Endodermal cell (in vitro differentiated cells): ENCODE measurements at regions not wholly inside any gene's neighbourhood (a gene's known extent, or its start where the extent isn't known, plus 50 kb on each side); places are given as distances from the start of the nearest gene placed in this dataset.

ENCODE experiments used
- DNase-seq: peaks from one replicate; pipeline ENCODE4 v3.0.0-alpha.2; 2017
- H3K27ac ChIP-seq: 2 replicates; pipeline ENCODE4 v1.5.1; 2013; ENCODE audit warnings: mild to moderate bottlenecking, low read depth, low read length, moderate library complexity
- H3K27me3 ChIP-seq: 2 replicates; pipeline ENCODE4 v1.6.1; 2013; ENCODE audit warnings: mild to moderate bottlenecking, low read length, moderate library complexity; ENCODE audit not compliant: insufficient read depth, control insufficient read depth, poor library complexity, severe bottlenecking
- H3K36me3 ChIP-seq: 2 replicates; pipeline ENCODE4 v1.7.0; 2013; ENCODE audit warnings: mild to moderate bottlenecking, low read length, moderate library complexity; ENCODE audit not compliant: control insufficient read depth, insufficient read depth
- H3K4me1 ChIP-seq: one replicate; pipeline ENCODE4 v1.7.0; 2013; ENCODE audit warnings: low read length; ENCODE audit not compliant: control insufficient read depth, insufficient read depth
- H3K4me3 ChIP-seq: 2 replicates; pipeline ENCODE4 v1.5.1; 2013; ENCODE audit warnings: mild to moderate bottlenecking, low read length, moderate library complexity
- H3K9ac ChIP-seq: 2 replicates; pipeline ENCODE4 v1.6.1; 2013; ENCODE audit warnings: mild to moderate bottlenecking, low read length, moderate library complexity; ENCODE audit not compliant: poor library complexity, severe bottlenecking; ENCODE audit errors: extremely low read depth
- H3K9me3 ChIP-seq: 2 replicates; pipeline ENCODE4 v1.6.1; 2013; ENCODE audit warnings: mild to moderate bottlenecking, low read length, moderate library complexity; ENCODE audit not compliant: control insufficient read depth
- H3K27ac Mint-ChIP-seq: 2 replicates; pipeline ENCODE4 v1.8.0; 2020; ENCODE audit warnings: mixed read lengths
- H3K27me3 Mint-ChIP-seq: 2 replicates; pipeline ENCODE4 v1.8.0; 2021; ENCODE audit warnings: mild to moderate bottlenecking, mixed read lengths; ENCODE audit not compliant: insufficient read depth
- H3K36me3 Mint-ChIP-seq: 2 replicates; pipeline ENCODE4 v1.8.0; 2020; ENCODE audit warnings: low read depth, mixed read lengths
- H3K4me1 Mint-ChIP-seq: 2 replicates; pipeline ENCODE4 v1.8.0; 2020; ENCODE audit warnings: mixed read lengths
- H3K4me3 Mint-ChIP-seq: 2 replicates; pipeline ENCODE4 v1.8.0; 2020; ENCODE audit warnings: mild to moderate bottlenecking, moderate library complexity, mixed read lengths
- H3K9me3 Mint-ChIP-seq: 2 replicates; pipeline ENCODE4 v1.8.0; 2020; ENCODE audit warnings: mild to moderate bottlenecking, mixed read lengths
- CTCF ChIP-seq: fragments of 200-600 bp; sonication (generic); conservative IDR thresholded peaks from 2 replicates; pipeline ENCODE4 v1.5.0; 2021; ENCODE audit warnings: antibody characterized with exemption, mild to moderate bottlenecking
- WGBS, 2 experiments: methylation state at CpG; one replicate each; pipeline versions ENCODE4 v1.1.5 to v1.1.7; 2013; ENCODE audit warnings: missing lambda C conversion rate in 2 of 2, mixed read lengths in 1 of 2; ENCODE audit not compliant: insufficient coverage in 1 of 2, insufficient read length in 1 of 2; 5-methylcytosine and 5-hydroxymethylcytosine counted together

- no peak for TF ChIP-seq CTCF
- 71 to 100% methylated on average over 1 to 2 of the region's 4 CpGs for WGBS, 2 experiments
- Mint-ChIP-seq H3K9me3 (no peaks in the 10 kb centered on the region), H3K27me3 (no peaks in the 10 kb centered on the region), H3K36me3 (no peaks in the 10 kb centered on the region), H3K27ac (no peak overlapping the region), H3K4me1 (no peaks in the 10 kb centered on the region), H3K4me3 (no peak overlapping the region)
- H3K9ac ChIP-seq = no peak overlapping the region
- no peak overlapping the region for H3K27ac ChIP-seq
- no peaks in the 10 kb centered on the region for H3K4me1 ChIP-seq
- H3K9me3 ChIP-seq = no peaks in the 10 kb centered on the region
- no peak overlapping the region for H3K4me3 ChIP-seq
- no peaks in the 10 kb centered on the region for H3K36me3 ChIP-seq
- H3K27me3 ChIP-seq = no peaks in the 10 kb centered on the region
- DNase-seq = no peak
Measured at GRCh38 chr4:178333355-178333754, 891.1 kb upstream of the AGA start.

DNA sequence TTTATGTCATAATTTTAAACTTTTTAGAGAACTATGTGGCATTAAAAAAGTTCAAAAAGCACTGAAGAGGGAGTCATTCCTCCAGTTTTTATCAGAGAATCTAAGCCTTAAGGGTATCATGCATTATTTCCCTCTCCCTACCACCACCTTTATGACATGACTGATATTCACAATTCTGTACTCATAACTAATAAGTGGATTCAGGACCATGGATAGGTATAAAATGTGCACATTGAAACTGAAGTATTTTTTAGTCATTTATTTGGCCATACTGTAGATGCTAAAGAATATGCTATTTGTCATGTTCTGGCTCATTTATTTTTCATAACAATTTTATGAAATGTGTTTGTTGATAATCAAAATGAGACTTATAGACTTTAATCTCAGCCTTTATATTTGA is 897.5 kb upstream of the AGA start:
- Histone ChIP-seq H3K27ac (no peak overlapping the region), H3K4me1 (no peaks in the 10 kb centered on the region), H3K4me3 (no peak overlapping the region), H3K27me3 (no peaks in the 10 kb centered on the region), H3K9ac (no peak overlapping the region), H3K36me3 (no peaks in the 10 kb centered on the region), H3K9me3 (no peaks in the 10 kb centered on the region)
- H3K4me1 Mint-ChIP-seq = no peaks in the 10 kb centered on the region
- no peaks in the 10 kb centered on the region for H3K27me3 Mint-ChIP-seq
- H3K27ac Mint-ChIP-seq = no peak overlapping the region
- H3K36me3 Mint-ChIP-seq = no peaks in the 10 kb centered on the region
- no peak for DNase-seq
- no peaks in the 10 kb centered on the region for H3K9me3 Mint-ChIP-seq
- no peak overlapping the region for H3K4me3 Mint-ChIP-seq
- no peak for TF ChIP-seq CTCF

DNA sequence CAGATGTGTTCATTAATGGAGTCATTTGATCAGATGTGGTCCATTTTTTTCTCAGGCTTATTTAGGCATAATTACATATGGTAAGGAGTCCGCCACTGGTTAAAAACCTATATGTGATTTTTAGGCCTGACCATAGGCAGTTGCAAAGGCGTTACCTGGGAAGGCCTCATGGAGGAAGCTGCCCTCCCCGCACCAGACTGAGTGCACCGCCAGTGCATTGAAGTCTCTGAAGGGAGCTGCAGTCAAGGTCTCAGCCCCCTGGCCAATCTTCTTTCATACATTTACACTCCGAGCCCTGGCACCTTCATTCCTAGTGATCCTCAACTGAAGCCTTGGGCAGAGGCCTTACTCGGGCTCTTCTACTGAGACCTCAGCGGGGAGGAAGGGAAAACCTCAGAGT is 898.2 kb upstream of the AGA start:
- TF ChIP-seq CTCF = no peak
- H3K9me3 Mint-ChIP-seq = no peaks in the 10 kb centered on the region
- H3K27ac ChIP-seq = no peak overlapping the region
- H3K9me3 ChIP-seq = no peaks in the 10 kb centered on the region
- H3K36me3 Mint-ChIP-seq = no peaks in the 10 kb centered on the region
- H3K4me1 ChIP-seq = no peaks in the 10 kb centered on the region
- no peaks in the 10 kb centered on the region for H3K4me1 Mint-ChIP-seq
- no peak for DNase-seq
- H3K4me3 ChIP-seq = no peak overlapping the region
- no peaks in the 10 kb centered on the region for H3K36me3 ChIP-seq
- H3K27ac Mint-ChIP-seq = no peak overlapping the region
- H3K27me3 Mint-ChIP-seq = no peaks in the 10 kb centered on the region
- no peaks in the 10 kb centered on the region for H3K27me3 ChIP-seq
- H3K4me3 Mint-ChIP-seq = no peak overlapping the region
- WGBS, 2 experiments = 94 to 95% methylated on average over 3 to 7 of the region's 7 CpGs
- H3K9ac ChIP-seq = no peak overlapping the region
